ENCODE measurements at regions not wholly inside any gene's neighbourhood (a gene's known extent, or its start where the extent isn't known, plus 50 kb on each side); places are given as distances from the start of the nearest gene placed in this dataset.

GRCh38 chr4:96097040-96097607 is 257.2 kb downstream of the PDHA2 start:
- DNase-seq (ENCODE audit: low spot score), result no peak

- DNase-seq (ENCODE audit: low spot score), result no peak
Measured at GRCh38 chr4:96097693-96098092, 257.8 kb downstream of the PDHA2 start.

- no peak for DNase-seq (ENCODE audit: low spot score)
Measured at GRCh38 chr4:96099031-96099430, 259.1 kb downstream of the PDHA2 start.

- DNase-seq (ENCODE audit: low spot score), result no peak
Measured at GRCh38 chr4:96102541-96103026, 262.7 kb downstream of the PDHA2 start.

- no peak for DNase-seq (ENCODE audit: low spot score)
Measured at GRCh38 chr4:96103086-96103485, 263.2 kb downstream of the PDHA2 start.

GRCh38 chr4:96108146-96108545 is 268.3 kb downstream of the PDHA2 start:
- no peak for DNase-seq (ENCODE audit: low spot score)

GRCh38 chr4:96112631-96113030 is 272.7 kb downstream of the PDHA2 start:
- DNase-seq (ENCODE audit: low spot score), result no peak

GRCh38 chr4:96120206-96120605 is 280.3 kb downstream of the PDHA2 start:
- no peak for DNase-seq (ENCODE audit: low spot score)

- no peak for DNase-seq (ENCODE audit: low spot score)
Measured at GRCh38 chr4:96126227-96126626, 286.3 kb downstream of the PDHA2 start.

GRCh38 chr4:96131186-96131585 is 291.3 kb downstream of the PDHA2 start:
- no peak for DNase-seq (ENCODE audit: low spot score)

- DNase-seq (ENCODE audit: low spot score), result no peak
Measured at GRCh38 chr4:96134806-96135205, 294.9 kb downstream of the PDHA2 start.

- no peak for DNase-seq (ENCODE audit: low spot score)
Measured at GRCh38 chr4:96136056-96136455, 296.2 kb downstream of the PDHA2 start.

GRCh38 chr4:96139251-96139929 is 299.5 kb downstream of the PDHA2 start:
- DNase-seq (ENCODE audit: low spot score), result no peak

- no peak for DNase-seq (ENCODE audit: low spot score)
Measured at GRCh38 chr4:96145601-96146000, 305.7 kb downstream of the PDHA2 start.

GRCh38 chr4:96146686-96147085 is 306.8 kb downstream of the PDHA2 start:
- no peak for DNase-seq (ENCODE audit: low spot score)

GRCh38 chr4:96149894-96150293 is 310.0 kb downstream of the PDHA2 start:
- DNase-seq (ENCODE audit: low spot score), result no peak

- no peak for DNase-seq (ENCODE audit: low spot score)
Measured at GRCh38 chr4:96150466-96150865, 310.6 kb downstream of the PDHA2 start.

GRCh38 chr4:96152824-96153223 is 312.9 kb downstream of the PDHA2 start:
- no peak for DNase-seq (ENCODE audit: low spot score)

- no peak for DNase-seq (ENCODE audit: low spot score)
Measured at GRCh38 chr4:96154676-96155075, 314.8 kb downstream of the PDHA2 start.

GRCh38 chr4:96162636-96163035 is 322.7 kb downstream of the PDHA2 start:
- no peak for DNase-seq (ENCODE audit: low spot score)

GRCh38 chr4:96164814-96165351 is 325.0 kb downstream of the PDHA2 start:
- no peak for DNase-seq (ENCODE audit: low spot score)

- no peak for DNase-seq (ENCODE audit: low spot score)
Measured at GRCh38 chr4:96166806-96167205, 326.9 kb downstream of the PDHA2 start.

- no peak for DNase-seq (ENCODE audit: low spot score)
Measured at GRCh38 chr4:96170198-96170597, 330.3 kb downstream of the PDHA2 start.

- no peak for DNase-seq (ENCODE audit: low spot score)
Measured at GRCh38 chr4:96173756-96174155, 333.9 kb downstream of the PDHA2 start.
